ENCODE measurements at regions not wholly inside any gene's neighbourhood (a gene's known extent, or its start where the extent isn't known, plus 50 kb on each side); places are given as distances from the start of the nearest gene placed in this dataset.
A peak's percentile ranks its signal among the peaks of the same experiment; 100 is the strongest.

DNA sequence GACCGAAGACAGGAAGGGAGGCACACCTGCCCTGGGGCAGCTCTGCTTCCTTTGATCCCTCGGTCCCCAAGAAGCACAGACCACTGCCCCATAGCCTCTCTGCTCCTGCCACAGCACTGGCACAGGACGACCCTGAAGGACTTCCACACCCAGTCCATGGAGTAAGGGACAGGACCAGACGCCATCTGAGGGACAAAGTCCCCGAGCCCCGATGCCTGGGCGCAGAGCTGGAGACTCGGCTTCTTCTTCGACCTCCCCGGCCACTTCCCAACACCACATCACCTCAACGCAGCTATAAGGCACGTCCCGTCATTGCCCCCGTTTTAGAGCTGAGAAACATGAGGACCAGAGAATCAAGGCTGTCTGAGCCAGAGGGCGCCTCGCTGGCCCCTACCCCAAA is 310.5 kb downstream of the BRD1 start:
- H3K4me1 ChIP-seq (ENCODE audit: control insufficient read depth in 1 of 2, extremely low read depth in 1 of 2, insufficient read depth in 2 of 2, low read length in 2 of 2): peaks cover 0 to 7% of the 10 kb centered on the region in 2 experiments
- Mint-ChIP-seq H3K36me3 (no peaks in the 10 kb centered on the region), H3K4me1 (peaks cover 6 to 22% (median 12%) of the 10 kb centered on the region in 3 donors), H3K4me3 (no peak overlapping the region), H3K9me3 (peaks cover 0 to 8% (median 7%) of the 10 kb centered on the region in 3 donors), H3K27ac (no peak overlapping the region), H3K27me3 (peaks cover 0 to 6% of the 10 kb centered on the region in 2 donors)
- H3K36me3 ChIP-seq (ENCODE audit: control insufficient read depth in 2 of 2, extremely low read depth in 1 of 2, insufficient read depth in 1 of 2, low read length in 1 of 2): no peaks in the 10 kb centered on the region
- H3K9me3 ChIP-seq: no peaks in the 10 kb centered on the region
- H3K4me3 ChIP-seq (ENCODE audit: control insufficient read depth in 1 of 2, extremely low read depth in 1 of 2, low read length in 1 of 2): no peak overlapping the region
- peaks cover 0 to 19% of the 10 kb centered on the region in 2 experiments for H3K27me3 ChIP-seq (replicated peaks in 1 of 2; ENCODE audit: control insufficient read depth in 2 of 2, extremely low read depth in 1 of 2, insufficient read depth in 2 of 2, low read length in 1 of 2)
- ChIA-PET POLR2A (no interaction called here), CTCF (no interaction called here)
- no peak for ATAC-seq (replicated peaks in 1 of 4)
- H3K27ac ChIP-seq (ENCODE audit: low read length): no peak overlapping the region
- no peak for DNase-seq
- WGBS (ENCODE audit: insufficient coverage): 87% methylated on average over 13 of the region's 16 CpGs

DNA sequence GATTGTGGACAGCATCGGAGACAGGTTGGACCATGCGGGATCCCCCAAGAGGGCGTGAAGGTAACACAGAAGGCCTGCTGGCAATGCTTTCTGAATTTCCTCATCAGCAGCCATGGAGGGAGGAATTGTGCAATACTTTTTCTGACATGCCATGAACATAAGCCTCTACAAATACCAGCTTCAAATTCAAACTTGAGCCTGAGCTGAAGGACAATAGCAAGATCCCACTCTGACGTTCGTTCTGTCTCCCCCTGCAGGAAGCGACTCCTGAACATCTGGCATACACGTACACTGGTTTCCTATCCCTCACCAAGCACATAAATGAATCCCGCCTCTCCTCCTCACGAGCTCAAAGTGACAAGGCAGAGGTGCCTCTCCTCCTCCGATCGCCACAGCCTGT is 312.2 kb downstream of the BRD1 start:
- Histone ChIP-seq H3K4me1 (ENCODE audit: control insufficient read depth in 1 of 2, extremely low read depth in 1 of 2, insufficient read depth in 2 of 2, low read length in 2 of 2) (peaks cover 0 to 14% of the 10 kb centered on the region in 2 experiments), H3K36me3 (ENCODE audit: control insufficient read depth in 2 of 2, extremely low read depth in 1 of 2, insufficient read depth in 1 of 2, low read length in 1 of 2) (no peaks in the 10 kb centered on the region), H3K27ac (ENCODE audit: low read length) (no peak overlapping the region), H3K9me3 (peaks cover 3% of the 10 kb centered on the region), H3K27me3 (replicated peaks in 1 of 2; ENCODE audit: control insufficient read depth in 2 of 2, extremely low read depth in 1 of 2, insufficient read depth in 2 of 2, low read length in 1 of 2) (peaks cover 0 to 11% of the 10 kb centered on the region in 2 experiments), H3K4me3 (ENCODE audit: control insufficient read depth in 1 of 2, extremely low read depth in 1 of 2, low read length in 1 of 2) (no peak overlapping the region)
- ATAC-seq (replicated peaks in 1 of 4): no peak
- WGBS (ENCODE audit: insufficient coverage): 78% methylated on average over 8 of the region's 11 CpGs
- H3K36me3 Mint-ChIP-seq: peaks cover 4% of the 10 kb centered on the region
- ChIA-PET POLR2A (no interaction called here), CTCF (no interaction called here)
- peaks cover 0 to 6% of the 10 kb centered on the region in 2 donors for H3K27me3 Mint-ChIP-seq
- peaks cover 8 to 19% (median 12%) of the 10 kb centered on the region in 3 donors for H3K9me3 Mint-ChIP-seq
- peaks cover 16 to 30% (median 22%) of the 10 kb centered on the region in 3 donors for H3K4me1 Mint-ChIP-seq
- no peak for DNase-seq
- no peak overlapping the region for H3K27ac Mint-ChIP-seq
- H3K4me3 Mint-ChIP-seq: no peak overlapping the region

DNA sequence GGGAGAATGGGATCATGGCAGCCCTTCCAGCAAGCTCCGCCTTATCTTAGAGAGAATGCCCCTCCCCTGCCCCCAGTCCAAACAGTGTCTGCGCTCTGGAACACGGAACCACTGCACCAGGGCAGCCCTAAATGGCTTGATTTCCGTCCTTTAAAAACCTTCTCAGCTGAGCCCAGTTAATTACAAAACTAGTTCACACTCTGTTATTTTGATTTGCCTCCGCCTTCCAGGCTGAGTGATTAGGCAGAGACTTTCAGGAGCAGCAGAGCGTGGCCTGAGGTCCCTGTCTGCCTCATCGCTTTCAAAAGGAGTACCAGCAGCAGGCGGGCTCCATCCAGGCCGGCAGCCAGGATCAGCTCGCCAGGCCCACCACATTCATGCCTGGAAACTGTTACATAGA is 313.0 kb downstream of the BRD1 start:
- no peak overlapping the region for H3K4me3 ChIP-seq (ENCODE audit: control insufficient read depth in 1 of 2, extremely low read depth in 1 of 2, low read length in 1 of 2)
- H3K9me3 ChIP-seq: peaks cover 4% of the 10 kb centered on the region
- H3K27ac Mint-ChIP-seq: no peak overlapping the region
- ChIA-PET POLR2A (no interaction called here), CTCF (no interaction called here)
- peaks cover 0 to 14% of the 10 kb centered on the region in 2 experiments for H3K4me1 ChIP-seq (ENCODE audit: control insufficient read depth in 1 of 2, extremely low read depth in 1 of 2, insufficient read depth in 2 of 2, low read length in 2 of 2)
- 92% methylated on average over 10 of the region's 10 CpGs for WGBS (ENCODE audit: insufficient coverage)
- H3K36me3 Mint-ChIP-seq: peaks cover 4% of the 10 kb centered on the region
- H3K4me1 Mint-ChIP-seq: peaks cover 16 to 30% (median 22%) of the 10 kb centered on the region in 3 donors
- H3K36me3 ChIP-seq (ENCODE audit: control insufficient read depth in 2 of 2, extremely low read depth in 1 of 2, insufficient read depth in 1 of 2, low read length in 1 of 2): no peaks in the 10 kb centered on the region
- ATAC-seq (replicated peaks in 1 of 4) (no peak), DNase-seq (no peak)
- H3K27me3 Mint-ChIP-seq: peaks cover 0 to 6% of the 10 kb centered on the region in 2 donors
- no peak overlapping the region for H3K27ac ChIP-seq (ENCODE audit: low read length)
- no peak overlapping the region for H3K4me3 Mint-ChIP-seq
- peaks cover 0 to 8% of the 10 kb centered on the region in 2 experiments for H3K27me3 ChIP-seq (replicated peaks in 1 of 2; ENCODE audit: control insufficient read depth in 2 of 2, extremely low read depth in 1 of 2, insufficient read depth in 2 of 2, low read length in 1 of 2)
- H3K9me3 Mint-ChIP-seq: peaks cover 11 to 25% (median 12%) of the 10 kb centered on the region in 3 donors

DNA sequence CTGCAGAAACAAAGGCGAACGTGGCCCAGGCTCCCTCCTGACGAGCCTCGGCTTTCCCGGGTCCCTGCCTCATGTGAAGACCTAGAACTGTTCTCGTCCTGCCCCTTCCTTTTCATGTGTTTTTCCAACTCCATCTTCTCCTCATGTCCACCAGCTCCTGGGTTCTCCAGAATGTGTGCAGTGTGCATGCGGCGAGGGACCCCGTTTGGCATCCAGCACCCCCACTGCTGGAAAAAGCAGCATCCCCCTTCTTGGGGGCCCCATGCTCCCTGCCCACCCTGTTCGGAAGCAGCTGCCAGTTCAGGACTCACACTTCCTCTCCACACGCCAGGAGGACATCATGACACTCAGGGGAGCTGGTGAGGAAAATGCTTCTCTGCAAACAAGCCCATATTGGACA is 313.5 kb downstream of the BRD1 start:
- no peak overlapping the region for H3K4me3 Mint-ChIP-seq
- ChIA-PET CTCF (no interaction called here), POLR2A (no interaction called here)
- H3K27me3 Mint-ChIP-seq: peaks cover 0 to 6% of the 10 kb centered on the region in 2 donors
- peaks cover 16 to 30% (median 22%) of the 10 kb centered on the region in 3 donors for H3K4me1 Mint-ChIP-seq
- H3K36me3 Mint-ChIP-seq: peaks cover 4% of the 10 kb centered on the region
- H3K27ac Mint-ChIP-seq: peak overlapping the region in 1 of 2 donors; percentile 30
- Histone ChIP-seq H3K27me3 (replicated peaks in 1 of 2; ENCODE audit: control insufficient read depth in 2 of 2, extremely low read depth in 1 of 2, insufficient read depth in 2 of 2, low read length in 1 of 2) (peaks cover 0 to 8% of the 10 kb centered on the region in 2 experiments), H3K36me3 (ENCODE audit: control insufficient read depth in 2 of 2, extremely low read depth in 1 of 2, insufficient read depth in 1 of 2, low read length in 1 of 2) (no peaks in the 10 kb centered on the region), H3K9me3 (peaks cover 4% of the 10 kb centered on the region), H3K4me1 (ENCODE audit: control insufficient read depth in 1 of 2, extremely low read depth in 1 of 2, insufficient read depth in 2 of 2, low read length in 2 of 2) (peaks cover 0 to 14% of the 10 kb centered on the region in 2 experiments), H3K27ac (ENCODE audit: low read length) (no peak overlapping the region), H3K4me3 (ENCODE audit: control insufficient read depth in 1 of 2, extremely low read depth in 1 of 2, low read length in 1 of 2) (no peak overlapping the region)
- ATAC-seq (replicated peaks in 1 of 4) (no peak), DNase-seq (no peak)
- H3K9me3 Mint-ChIP-seq: peaks cover 11 to 28% (median 12%) of the 10 kb centered on the region in 3 donors
- WGBS (ENCODE audit: insufficient coverage): 93% methylated on average over 11 of the region's 11 CpGs

DNA sequence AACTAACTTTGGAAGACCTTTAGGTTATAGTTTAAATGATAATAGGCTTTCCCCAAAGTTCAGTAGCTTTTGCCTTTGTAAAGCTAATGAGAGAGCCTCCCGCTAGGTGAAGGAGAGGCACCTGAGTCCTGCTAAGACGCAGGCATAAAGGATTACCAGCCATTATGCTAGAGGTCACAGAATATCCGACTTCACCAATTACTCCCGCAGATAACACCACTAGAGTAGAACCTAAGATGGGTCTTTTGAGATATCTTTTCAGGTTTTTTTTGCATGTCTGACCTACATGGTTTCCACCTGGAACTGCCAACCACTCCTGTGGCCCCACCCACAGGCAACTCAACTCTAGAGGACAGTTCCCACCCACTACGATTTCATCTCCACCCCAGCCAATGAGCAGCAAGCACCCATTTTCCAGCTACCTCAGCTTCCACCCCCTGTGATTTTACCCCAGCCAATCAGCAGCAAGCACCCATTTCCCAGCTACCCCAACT is 314.3 kb downstream of the BRD1 start:
- Histone ChIP-seq H3K4me3 (ENCODE audit: control insufficient read depth in 1 of 2, extremely low read depth in 1 of 2, low read length in 1 of 2) (no peak overlapping the region), H3K27ac (ENCODE audit: low read length) (no peak overlapping the region), H3K27me3 (replicated peaks in 1 of 2; ENCODE audit: control insufficient read depth in 2 of 2, extremely low read depth in 1 of 2, insufficient read depth in 2 of 2, low read length in 1 of 2) (peaks cover 0 to 6% of the 10 kb centered on the region in 2 experiments), H3K9me3 (peaks cover 4% of the 10 kb centered on the region), H3K36me3 (ENCODE audit: control insufficient read depth in 2 of 2, extremely low read depth in 1 of 2, insufficient read depth in 1 of 2, low read length in 1 of 2) (no peaks in the 10 kb centered on the region), H3K4me1 (ENCODE audit: control insufficient read depth in 1 of 2, extremely low read depth in 1 of 2, insufficient read depth in 2 of 2, low read length in 2 of 2) (peaks cover 0 to 14% of the 10 kb centered on the region in 2 experiments)
- Mint-ChIP-seq H3K27me3 (peaks cover 0 to 2% of the 10 kb centered on the region in 2 donors), H3K27ac (no peak overlapping the region), H3K36me3 (peaks cover 4% of the 10 kb centered on the region), H3K4me1 (peaks cover 16 to 30% (median 22%) of the 10 kb centered on the region in 3 donors), H3K4me3 (no peak overlapping the region), H3K9me3 (peaks cover 11 to 28% (median 12%) of the 10 kb centered on the region in 3 donors)
- ATAC-seq (replicated peaks in 1 of 4) (no peak), DNase-seq (peak in 1 of 35 experiments; percentile 6)
- ChIA-PET CTCF (no interaction called here), POLR2A (no interaction called here)
- WGBS (ENCODE audit: insufficient coverage): 93% methylated on average over 3 of the region's 5 CpGs

DNA sequence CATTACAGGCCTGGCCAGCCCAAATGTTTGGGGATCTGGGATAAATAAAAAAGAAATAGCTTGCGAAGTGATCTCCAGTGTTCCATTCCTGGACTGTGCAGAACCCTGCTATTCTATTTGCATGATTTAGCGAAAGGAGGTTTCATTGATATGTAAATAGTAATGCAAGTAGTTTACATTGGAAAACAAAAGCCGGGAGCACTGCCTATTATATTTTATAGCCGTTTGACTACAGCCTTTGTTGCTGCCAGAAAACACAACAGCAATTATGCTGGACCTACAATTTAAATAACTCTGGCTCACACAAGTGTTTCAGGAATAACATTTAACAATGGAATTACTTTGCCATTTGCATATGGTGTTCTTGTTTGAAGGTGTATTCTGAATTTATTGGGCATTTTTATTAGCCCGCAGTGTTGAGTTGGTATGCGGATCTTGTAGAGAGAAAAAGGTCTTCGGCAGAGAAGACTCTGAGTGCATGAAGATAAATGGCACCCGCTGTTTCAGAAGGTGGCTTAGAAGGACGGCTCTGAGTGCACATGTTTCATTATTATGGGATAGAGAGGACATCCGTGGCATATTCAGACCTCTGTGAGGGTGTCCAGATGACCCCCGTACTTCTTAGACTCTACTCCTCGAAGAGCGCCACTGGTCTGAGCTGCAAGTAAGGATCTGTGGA is 315.0 kb downstream of the BRD1 start:
- H3K27me3 ChIP-seq (replicated peaks in 1 of 2; ENCODE audit: control insufficient read depth in 2 of 2, extremely low read depth in 1 of 2, insufficient read depth in 2 of 2, low read length in 1 of 2): peaks cover 0 to 2% of the 10 kb centered on the region in 2 experiments
- H3K9me3 Mint-ChIP-seq: peaks cover 11 to 28% (median 12%) of the 10 kb centered on the region in 3 donors
- DNase-seq (no peak), ATAC-seq (replicated peaks in 1 of 4) (no peak)
- peak overlapping the region; percentile 84 to 87 for H3K27ac Mint-ChIP-seq
- no peak overlapping the region for H3K4me3 ChIP-seq (ENCODE audit: control insufficient read depth in 1 of 2, extremely low read depth in 1 of 2, low read length in 1 of 2)
- H3K9me3 ChIP-seq: peaks cover 4% of the 10 kb centered on the region
- no peak overlapping the region for H3K27ac ChIP-seq (ENCODE audit: low read length)
- peaks cover 4% of the 10 kb centered on the region for H3K36me3 Mint-ChIP-seq
- peaks cover 0 to 14% of the 10 kb centered on the region in 2 experiments for H3K4me1 ChIP-seq (ENCODE audit: control insufficient read depth in 1 of 2, extremely low read depth in 1 of 2, insufficient read depth in 2 of 2, low read length in 2 of 2)
- peaks cover 16 to 30% (median 22%) of the 10 kb centered on the region in 3 donors for H3K4me1 Mint-ChIP-seq
- WGBS (ENCODE audit: insufficient coverage): 97% methylated on average over 9 of the region's 13 CpGs
- ChIA-PET POLR2A (no interaction called here), CTCF (no interaction called here)
- H3K27me3 Mint-ChIP-seq: no peaks in the 10 kb centered on the region
- no peak overlapping the region for H3K4me3 Mint-ChIP-seq
- H3K36me3 ChIP-seq (ENCODE audit: control insufficient read depth in 2 of 2, extremely low read depth in 1 of 2, insufficient read depth in 1 of 2, low read length in 1 of 2): no peaks in the 10 kb centered on the region

Measured in T-cell (primary cell).